ENCODE measurements at regions not wholly inside any gene's neighbourhood (a gene's known extent, or its start where the extent isn't known, plus 50 kb on each side); places are given as distances from the start of the nearest gene placed in this dataset.

GRCh38 chr11:29310725-29311342, 706.0 kb downstream of the KCNA4 start:
- DNase-seq (ENCODE audit: low read depth in 2 of 2), result no peak

GRCh38 chr11:29309992-29310391, 706.8 kb downstream of the KCNA4 start:
- no peak for DNase-seq (ENCODE audit: low read depth in 2 of 2)

GRCh38 chr11:29306527-29306926, 710.3 kb downstream of the KCNA4 start:
- DNase-seq (ENCODE audit: low read depth in 2 of 2), result no peak

DNA sequence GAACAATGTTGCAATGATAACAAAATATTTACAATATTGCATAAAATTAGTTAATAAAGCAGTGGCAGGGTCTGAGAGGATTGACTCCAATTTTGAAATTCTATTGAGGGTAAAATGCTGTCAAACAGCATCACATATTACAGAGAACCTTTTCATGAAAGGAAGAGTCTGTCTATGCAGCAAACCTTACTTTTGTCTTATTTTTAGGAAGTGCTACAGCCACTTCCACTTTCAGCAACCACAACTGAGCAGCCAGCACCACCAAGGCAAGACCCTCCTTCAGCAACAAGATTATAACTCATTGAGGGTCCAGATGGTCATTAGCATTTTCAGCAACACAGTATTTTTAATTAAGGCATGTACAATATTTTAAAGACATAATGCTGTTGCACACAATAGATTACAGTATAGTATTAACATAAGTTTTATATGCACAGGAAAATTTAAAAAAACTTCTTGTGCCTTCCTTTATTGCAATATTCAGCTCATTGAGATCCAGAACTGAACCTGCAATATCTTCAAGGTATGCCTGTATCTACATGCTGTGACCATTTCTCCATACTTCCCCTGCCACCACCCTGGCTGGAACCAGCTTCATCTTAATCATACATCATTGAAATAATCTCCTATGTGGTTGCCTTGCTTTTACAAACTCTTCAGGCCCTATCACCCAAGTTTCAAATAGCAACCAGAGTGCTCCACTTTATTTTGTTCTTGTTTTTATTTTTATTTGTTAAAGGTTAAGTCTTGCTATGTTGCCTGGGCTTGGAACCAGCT, 711.2 kb downstream of the KCNA4 start:
- no peak for DNase-seq (ENCODE audit: low read depth in 2 of 2)

DNA sequence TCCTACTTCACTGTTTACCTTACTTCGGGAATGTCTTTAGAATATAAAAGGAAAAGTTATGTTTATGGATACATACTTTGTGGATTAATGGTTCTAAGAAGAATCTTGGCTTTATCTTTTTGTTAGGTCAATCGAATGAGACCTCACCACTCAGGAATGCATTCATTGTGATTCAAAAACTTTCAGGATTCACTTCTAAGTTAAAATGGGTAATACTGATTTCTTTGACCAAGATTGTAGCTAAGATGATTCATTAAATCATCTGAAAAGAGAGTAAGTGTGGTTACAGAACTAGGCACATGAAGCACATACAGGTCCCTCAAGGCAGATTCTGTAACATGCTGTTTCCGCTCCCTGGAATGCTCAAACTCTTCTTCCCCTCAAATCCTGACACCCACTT, 716.4 kb downstream of the KCNA4 start:
- no peak for DNase-seq (ENCODE audit: low read depth in 2 of 2)

DNA sequence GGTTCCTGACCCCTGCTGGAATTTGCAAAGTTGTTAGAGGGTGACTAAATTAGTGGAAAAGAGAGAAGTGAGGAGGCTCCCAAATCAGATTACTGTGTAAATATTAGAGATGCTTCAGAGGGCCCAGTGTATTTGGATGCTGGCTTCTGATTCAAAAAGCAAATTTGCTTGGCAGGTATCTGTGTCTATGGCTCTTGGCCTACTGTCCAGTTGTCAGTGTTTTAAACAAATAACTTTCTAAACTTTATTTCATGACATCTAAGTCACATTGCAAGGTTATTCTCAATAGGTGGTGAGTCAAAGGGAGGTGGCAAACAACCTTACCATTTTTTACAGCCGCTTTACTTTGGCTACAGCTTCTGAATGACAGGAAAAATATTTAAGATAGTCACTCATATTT, 720.1 kb downstream of the KCNA4 start:
- no peak for DNase-seq (ENCODE audit: low read depth in 2 of 2)

DNA sequence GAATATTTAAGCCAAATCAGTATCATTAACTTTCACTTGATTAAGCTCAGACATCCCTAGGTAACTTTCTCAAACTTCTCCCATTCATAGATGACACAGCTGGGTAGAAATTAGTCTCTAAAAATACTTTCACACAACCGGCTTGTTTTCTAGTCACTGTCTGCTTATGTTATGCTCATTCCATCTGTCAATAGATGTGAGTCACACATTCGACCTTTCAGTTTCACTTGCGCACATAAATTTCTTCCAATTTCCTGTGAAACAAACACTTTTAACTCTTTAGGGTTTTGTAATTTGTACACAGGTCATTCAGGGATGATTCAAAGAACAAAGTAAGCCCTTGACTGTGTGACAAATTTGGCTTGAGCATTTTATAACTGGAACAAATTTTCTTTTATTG, 723.0 kb downstream of the KCNA4 start:
- DNase-seq (ENCODE audit: low read depth in 2 of 2), result no peak

DNA sequence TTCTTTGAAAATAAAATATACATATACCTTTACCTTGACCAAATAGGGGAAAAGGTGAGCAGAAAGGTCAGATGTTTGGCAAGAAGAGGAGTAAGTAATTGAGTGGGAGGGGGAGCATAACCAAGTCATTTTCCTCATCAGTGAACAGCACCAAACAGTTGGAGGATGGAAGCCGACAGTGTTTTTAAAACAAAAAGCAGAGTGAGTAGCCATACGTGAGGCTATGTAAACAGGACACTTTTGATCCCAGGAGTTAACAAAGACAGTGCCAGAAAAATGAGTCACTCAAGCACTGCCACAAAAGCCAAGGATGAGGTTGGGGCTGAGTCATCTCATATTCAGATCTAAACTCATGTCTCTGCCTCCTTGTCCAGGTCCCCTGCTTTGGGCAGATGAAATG, 734.7 kb downstream of the KCNA4 start:
- DNase-seq (ENCODE audit: low read depth in 2 of 2), result no peak

DNA sequence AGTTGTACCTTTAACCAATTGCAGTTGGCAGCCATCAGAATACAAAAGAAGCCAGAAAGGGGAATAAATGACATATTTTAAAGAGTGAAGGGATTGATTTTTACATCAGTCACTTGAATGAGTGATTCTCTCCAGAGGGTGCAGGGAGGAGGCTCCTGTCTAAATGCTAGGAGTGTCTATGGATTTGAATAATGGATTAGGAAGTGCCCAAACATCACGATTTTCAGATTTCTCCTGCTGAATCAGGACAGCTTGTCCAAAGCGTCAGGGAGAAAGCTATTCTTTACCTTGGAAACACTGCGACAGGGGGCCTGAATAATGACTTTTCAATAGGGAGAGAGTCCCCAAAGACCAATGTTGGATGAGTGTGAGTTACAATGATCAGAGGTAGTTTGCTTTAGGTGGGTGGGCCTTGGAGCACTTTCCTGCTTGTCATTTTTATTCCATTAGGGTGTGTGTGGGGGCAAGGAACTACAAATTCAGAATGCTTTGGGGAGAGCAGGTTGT, 735.5 kb downstream of the KCNA4 start:
- DNase-seq (ENCODE audit: low read depth in 2 of 2), result no peak

- no peak for DNase-seq (ENCODE audit: low read depth in 2 of 2)
Observed at GRCh38 chr11:29280452-29280851, 736.4 kb downstream of the KCNA4 start.

DNA sequence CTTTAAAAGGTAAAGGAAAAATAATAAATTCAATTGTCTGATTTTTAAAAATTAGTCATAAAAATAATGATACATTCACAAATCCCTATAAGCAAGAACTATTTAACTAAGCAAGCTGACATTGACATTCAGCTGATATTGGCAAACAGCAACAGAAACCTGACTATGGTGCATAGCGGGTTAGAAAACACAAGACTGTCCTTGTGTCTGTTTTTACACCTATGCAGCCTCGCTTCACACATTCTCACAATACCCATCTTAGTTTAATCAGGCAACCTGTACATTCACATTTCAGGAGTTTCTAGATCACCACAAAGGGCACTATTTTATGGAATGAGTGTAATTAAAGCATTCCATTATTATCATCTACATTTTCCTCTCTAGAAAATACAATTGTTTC, 737.1 kb downstream of the KCNA4 start:
- no peak for DNase-seq (ENCODE audit: low read depth in 2 of 2)

DNA sequence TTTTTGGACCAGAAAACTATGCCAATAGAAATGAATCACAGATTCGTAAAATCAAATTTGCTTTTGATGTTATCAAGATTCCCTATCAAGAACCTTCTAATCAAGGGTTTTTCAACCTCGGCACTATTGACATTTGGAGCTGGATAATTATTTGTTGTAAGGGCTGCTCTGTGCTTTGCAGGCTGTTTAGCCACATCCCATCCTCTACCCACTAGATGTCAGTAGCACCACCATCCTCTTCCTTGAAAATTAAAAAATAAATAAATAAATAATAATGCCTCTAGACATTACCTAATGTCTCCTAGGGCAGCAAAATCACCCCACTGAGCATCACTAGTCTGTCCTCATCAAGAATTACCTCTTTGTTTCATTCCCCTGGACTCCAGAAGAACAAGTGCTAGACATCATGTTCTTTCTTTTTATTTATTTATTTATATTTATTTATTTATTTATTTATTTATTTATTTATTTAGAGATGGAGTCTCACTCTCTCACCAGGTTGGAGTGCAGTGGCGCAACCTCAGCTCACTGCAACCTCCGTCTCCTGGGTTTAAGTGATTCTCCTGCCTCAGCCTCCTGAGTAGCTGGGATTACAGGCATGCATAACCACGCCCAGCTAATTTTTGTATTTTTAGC, 744.7 kb downstream of the KCNA4 start:
- no peak for DNase-seq (ENCODE audit: low read depth in 2 of 2)

DNA sequence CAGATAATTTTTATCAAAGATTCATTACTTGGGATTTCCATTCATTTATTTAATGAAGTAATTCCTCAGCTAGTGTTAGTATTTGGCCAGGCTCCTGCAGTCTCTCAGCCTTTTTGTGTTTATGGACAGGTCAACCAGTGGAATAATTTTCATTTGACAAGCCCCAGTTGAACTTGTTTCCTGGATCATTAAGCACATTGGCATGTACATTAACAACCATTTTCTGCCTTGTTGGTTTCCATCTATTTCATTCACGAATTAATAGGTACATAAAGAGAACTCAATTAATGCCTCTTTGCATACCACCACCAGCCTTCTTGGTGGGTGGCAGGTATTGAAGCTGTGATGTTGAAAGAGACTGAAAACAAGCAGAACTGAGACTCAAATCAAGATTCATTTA, 745.2 kb downstream of the KCNA4 start:
- no peak for DNase-seq (ENCODE audit: low read depth in 2 of 2)

GRCh38 chr11:29268733-29269132, 748.1 kb downstream of the KCNA4 start:
- no peak for DNase-seq (ENCODE audit: low read depth in 2 of 2)

DNA sequence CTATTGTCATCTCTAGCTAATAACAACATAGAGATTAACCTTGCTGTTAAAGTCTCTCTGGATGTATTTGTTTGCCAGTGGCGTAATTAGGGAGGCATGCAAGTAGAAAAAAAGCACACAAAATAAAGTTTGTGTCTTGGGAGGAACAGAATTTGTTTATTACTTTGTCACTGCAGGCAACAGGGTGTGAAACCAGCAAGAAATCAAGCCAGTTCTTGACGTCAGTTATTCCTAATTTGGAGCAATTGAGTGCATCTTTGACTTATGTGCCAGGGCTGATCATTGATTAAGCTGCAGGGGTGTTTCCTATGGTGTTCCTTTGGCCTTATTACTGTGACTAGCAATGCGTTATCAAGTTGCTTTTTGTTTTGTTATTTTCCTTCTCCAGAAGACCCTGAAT, 751.0 kb downstream of the KCNA4 start:
- no peak for DNase-seq (ENCODE audit: low read depth in 2 of 2)

DNA sequence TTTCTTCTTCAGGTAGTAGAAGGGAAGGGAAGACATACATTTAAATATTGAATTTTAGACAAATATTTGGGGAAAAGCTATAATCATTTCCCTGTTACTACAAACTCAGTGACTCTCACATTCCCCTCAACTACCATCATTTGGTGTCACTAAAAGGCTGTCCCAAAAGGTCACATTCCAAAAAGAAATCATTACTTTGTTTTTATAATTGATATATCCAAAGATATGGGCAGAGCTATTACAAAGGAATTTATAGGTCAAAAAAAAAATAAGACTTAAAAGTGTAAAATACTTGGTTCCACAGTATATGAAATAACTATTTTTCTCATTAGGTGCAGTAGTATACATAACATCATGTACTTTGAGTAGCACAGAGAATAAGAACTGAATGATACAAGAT, 751.4 kb downstream of the KCNA4 start:
- DNase-seq (ENCODE audit: low read depth in 2 of 2), result no peak

DNA sequence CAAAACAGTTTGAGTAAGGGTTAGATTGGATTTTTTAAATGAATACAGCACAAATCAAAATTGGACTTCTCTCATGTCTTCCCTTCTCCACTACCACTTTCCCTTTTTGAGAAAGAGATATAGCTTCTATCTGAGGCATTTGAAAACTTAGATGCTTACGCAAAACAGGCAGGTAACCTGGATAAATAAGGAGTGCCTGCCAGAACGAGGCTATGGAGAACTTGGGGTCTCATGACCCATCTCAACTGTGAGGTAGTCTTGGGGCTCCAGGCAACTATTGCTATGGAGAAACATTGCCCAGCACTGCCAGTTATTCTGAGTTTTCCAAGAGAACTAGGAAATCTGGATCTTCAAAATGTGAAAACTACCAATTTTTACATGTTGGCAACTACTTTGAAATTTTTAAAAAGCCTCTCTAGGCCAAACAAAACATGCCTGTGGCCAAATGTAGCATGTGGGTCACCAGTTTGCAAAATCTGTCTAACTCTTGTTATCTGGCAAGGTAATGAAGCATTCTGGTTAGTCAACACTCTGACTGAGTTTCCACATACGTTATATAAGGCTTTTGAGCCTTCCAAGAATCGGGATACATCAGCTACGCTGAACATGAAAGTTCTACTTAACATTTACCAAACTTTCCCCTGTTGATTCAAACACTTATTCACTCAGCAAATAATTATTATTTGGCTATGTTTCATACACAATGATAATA, 752.7 kb downstream of the KCNA4 start:
- no peak for DNase-seq (ENCODE audit: low read depth in 2 of 2)

DNA sequence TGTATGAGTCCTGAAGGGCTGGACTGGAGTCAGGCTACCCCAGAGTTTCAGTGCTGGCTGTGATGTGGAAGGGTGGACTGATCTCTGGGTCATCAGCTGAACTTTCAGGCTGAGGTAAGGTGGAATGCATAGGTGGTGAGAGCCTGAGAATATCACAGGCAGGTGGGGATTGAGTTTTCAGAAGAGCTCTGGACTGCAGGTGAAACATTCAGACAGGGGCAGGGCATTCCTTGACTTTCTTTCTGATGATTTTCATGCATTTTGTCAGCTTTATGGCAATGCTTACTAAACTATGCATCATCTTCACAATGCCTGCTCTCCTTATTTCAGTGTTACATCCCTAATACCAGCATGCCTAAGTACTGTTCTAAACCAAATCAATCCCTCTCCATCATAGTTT, 755.0 kb downstream of the KCNA4 start:
- DNase-seq (ENCODE audit: low read depth in 2 of 2), result no peak

- no peak for DNase-seq (ENCODE audit: low read depth in 2 of 2)
Observed at GRCh38 chr11:29260939-29261705, 755.7 kb downstream of the KCNA4 start.

DNA sequence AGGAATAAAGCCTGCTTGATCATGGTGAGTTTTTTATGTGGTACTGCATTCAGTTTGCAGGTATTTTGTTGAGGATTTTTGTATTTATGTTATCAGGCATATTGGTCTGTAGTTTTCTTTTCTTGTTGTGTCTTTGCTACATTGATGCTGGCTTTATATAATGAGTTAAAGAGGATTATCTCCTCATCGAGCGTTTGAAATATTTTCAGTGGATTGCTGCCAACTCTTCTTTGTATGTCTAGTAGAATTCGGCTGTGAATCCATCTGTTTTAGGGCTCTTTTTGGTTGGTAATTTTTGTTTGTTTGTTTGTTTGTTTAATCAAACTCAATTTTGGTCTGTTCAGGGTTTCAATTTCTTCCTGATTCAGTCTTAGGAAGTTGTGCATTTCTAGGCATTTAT, 758.4 kb downstream of the KCNA4 start:
- DNase-seq (ENCODE audit: low read depth in 2 of 2), result no peak

- no peak for DNase-seq (ENCODE audit: low read depth in 2 of 2)
Observed at GRCh38 chr11:29256580-29256979, 760.2 kb downstream of the KCNA4 start.

- no peak for DNase-seq (ENCODE audit: low read depth in 2 of 2)
Observed at GRCh38 chr11:29255401-29255800, 761.4 kb downstream of the KCNA4 start.

Measured in stimulated activated CD4-positive, alpha-beta T cell treated with anti-CD3 and anti-CD28 coated beads, Interleukin-12 subunit alpha, Interleukin-12 subunit beta, amount 100 ng/mL, for 24 hours (primary cell).